ENCODE measurements at regions not wholly inside any gene's neighbourhood (a gene's known extent, or its start where the extent isn't known, plus 50 kb on each side); places are given as distances from the start of the nearest gene placed in this dataset.

- Histone ChIP-seq H3K27me3 (ENCODE audit: insufficient read depth, low read depth, low read length) (no peaks in the 10 kb centered on the region), H3K9me3 (ENCODE audit: low read length) (no peaks in the 10 kb centered on the region), H3K27ac (ENCODE audit: low read length) (no peak overlapping the region), H3K9me2 (ENCODE audit: insufficient read depth, low read length) (no peaks in the 10 kb centered on the region), H3K79me2 (replicated peaks; ENCODE audit: insufficient read depth, low read length) (no peaks in the 10 kb centered on the region), H3F3A (ENCODE audit: insufficient read depth, low read length, poor library complexity, severe bottlenecking) (no peaks in the 10 kb centered on the region), H3K36me3 (ENCODE audit: insufficient read depth, low read length) (no peaks in the 10 kb centered on the region), H3K4me2 (ENCODE audit: low read length) (no peak overlapping the region), H4K20me1 (ENCODE audit: insufficient read depth) (no peaks in the 10 kb centered on the region), H3K9ac (ENCODE audit: low read length) (no peak overlapping the region), H3K4me3 (ENCODE audit: low read length) (no peak overlapping the region), H2AFZ (ENCODE audit: low read depth, low read length) (no peak overlapping the region)
- TF ChIP-seq, protein P1, sequence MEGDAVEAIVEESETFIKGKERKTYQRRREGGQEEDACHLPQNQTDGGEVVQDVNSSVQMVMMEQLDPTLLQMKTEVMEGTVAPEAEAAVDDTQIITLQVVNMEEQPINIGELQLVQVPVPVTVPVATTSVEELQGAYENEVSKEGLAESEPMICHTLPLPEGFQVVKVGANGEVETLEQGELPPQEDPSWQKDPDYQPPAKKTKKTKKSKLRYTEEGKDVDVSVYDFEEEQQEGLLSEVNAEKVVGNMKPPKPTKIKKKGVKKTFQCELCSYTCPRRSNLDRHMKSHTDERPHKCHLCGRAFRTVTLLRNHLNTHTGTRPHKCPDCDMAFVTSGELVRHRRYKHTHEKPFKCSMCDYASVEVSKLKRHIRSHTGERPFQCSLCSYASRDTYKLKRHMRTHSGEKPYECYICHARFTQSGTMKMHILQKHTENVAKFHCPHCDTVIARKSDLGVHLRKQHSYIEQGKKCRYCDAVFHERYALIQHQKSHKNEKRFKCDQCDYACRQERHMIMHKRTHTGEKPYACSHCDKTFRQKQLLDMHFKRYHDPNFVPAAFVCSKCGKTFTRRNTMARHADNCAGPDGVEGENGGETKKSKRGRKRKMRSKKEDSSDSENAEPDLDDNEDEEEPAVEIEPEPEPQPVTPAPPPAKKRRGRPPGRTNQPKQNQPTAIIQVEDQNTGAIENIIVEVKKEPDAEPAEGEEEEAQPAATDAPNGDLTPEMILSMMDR (IDR thresholded peaks at IDR 0.05; ENCODE audit: poor library complexity, severe bottlenecking), result no peak
- TF ChIP-seq TAF1 (IDR thresholded peaks at IDR 0.05; ENCODE audit: low read depth) (no peak), SMC3 (conservative IDR thresholded peaks at IDR 0.05; ENCODE audit: poor library complexity) (no peak), EP300 (conservative IDR thresholded peaks at IDR 0.05; ENCODE audit: poor library complexity, severe bottlenecking) (no peak), MXI1 (conservative IDR thresholded peaks at IDR 0.05; ENCODE audit: poor library complexity, severe bottlenecking) (no peak), POLR2AphosphoS5 (IDR thresholded peaks at IDR 0.05) (no peak), RAD21 (conservative IDR thresholded peaks at IDR 0.05) (no peak), EZH2 (IDR thresholded peaks at IDR 0.05; ENCODE audit: borderline replicate concordance, insufficient read depth, low read length, poor library complexity, severe bottlenecking) (no peak)
- TF ChIP-seq, protein P2, sequence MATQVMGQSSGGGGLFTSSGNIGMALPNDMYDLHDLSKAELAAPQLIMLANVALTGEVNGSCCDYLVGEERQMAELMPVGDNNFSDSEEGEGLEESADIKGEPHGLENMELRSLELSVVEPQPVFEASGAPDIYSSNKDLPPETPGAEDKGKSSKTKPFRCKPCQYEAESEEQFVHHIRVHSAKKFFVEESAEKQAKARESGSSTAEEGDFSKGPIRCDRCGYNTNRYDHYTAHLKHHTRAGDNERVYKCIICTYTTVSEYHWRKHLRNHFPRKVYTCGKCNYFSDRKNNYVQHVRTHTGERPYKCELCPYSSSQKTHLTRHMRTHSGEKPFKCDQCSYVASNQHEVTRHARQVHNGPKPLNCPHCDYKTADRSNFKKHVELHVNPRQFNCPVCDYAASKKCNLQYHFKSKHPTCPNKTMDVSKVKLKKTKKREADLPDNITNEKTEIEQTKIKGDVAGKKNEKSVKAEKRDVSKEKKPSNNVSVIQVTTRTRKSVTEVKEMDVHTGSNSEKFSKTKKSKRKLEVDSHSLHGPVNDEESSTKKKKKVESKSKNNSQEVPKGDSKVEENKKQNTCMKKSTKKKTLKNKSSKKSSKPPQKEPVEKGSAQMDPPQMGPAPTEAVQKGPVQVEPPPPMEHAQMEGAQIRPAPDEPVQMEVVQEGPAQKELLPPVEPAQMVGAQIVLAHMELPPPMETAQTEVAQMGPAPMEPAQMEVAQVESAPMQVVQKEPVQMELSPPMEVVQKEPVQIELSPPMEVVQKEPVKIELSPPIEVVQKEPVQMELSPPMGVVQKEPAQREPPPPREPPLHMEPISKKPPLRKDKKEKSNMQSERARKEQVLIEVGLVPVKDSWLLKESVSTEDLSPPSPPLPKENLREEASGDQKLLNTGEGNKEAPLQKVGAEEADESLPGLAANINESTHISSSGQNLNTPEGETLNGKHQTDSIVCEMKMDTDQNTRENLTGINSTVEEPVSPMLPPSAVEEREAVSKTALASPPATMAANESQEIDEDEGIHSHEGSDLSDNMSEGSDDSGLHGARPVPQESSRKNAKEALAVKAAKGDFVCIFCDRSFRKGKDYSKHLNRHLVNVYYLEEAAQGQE (IDR thresholded peaks at IDR 0.05; ENCODE audit: borderline replicate concordance), result no peak
Measured at GRCh38 chr12:28933864-28934527, 215.1 kb upstream of the FAR2 start.

- Histone ChIP-seq H2AFZ (ENCODE audit: low read depth, low read length) (no peak overlapping the region), H3K4me2 (ENCODE audit: low read length) (no peak overlapping the region), H3K9me3 (ENCODE audit: low read length) (no peaks in the 10 kb centered on the region), H3K9ac (ENCODE audit: low read length) (no peak overlapping the region), H3F3A (ENCODE audit: insufficient read depth, low read length, poor library complexity, severe bottlenecking) (no peaks in the 10 kb centered on the region), H3K27me3 (ENCODE audit: insufficient read depth, low read depth, low read length) (no peaks in the 10 kb centered on the region), H3K79me2 (replicated peaks; ENCODE audit: insufficient read depth, low read length) (no peaks in the 10 kb centered on the region), H3K4me3 (ENCODE audit: low read length) (no peak overlapping the region), H3K27ac (ENCODE audit: low read length) (no peak overlapping the region), H3K36me3 (ENCODE audit: insufficient read depth, low read length) (no peaks in the 10 kb centered on the region), H4K20me1 (ENCODE audit: insufficient read depth) (no peaks in the 10 kb centered on the region), H3K9me2 (ENCODE audit: insufficient read depth, low read length) (no peaks in the 10 kb centered on the region)
- TF ChIP-seq TAF1 (IDR thresholded peaks at IDR 0.05; ENCODE audit: low read depth) (no peak), EP300 (conservative IDR thresholded peaks at IDR 0.05; ENCODE audit: poor library complexity, severe bottlenecking) (no peak), MXI1 (conservative IDR thresholded peaks at IDR 0.05; ENCODE audit: poor library complexity, severe bottlenecking) (no peak), EZH2 (IDR thresholded peaks at IDR 0.05; ENCODE audit: borderline replicate concordance, insufficient read depth, low read length, poor library complexity, severe bottlenecking) (no peak)
- TF ChIP-seq, protein P1 (IDR thresholded peaks at IDR 0.05; ENCODE audit: poor library complexity, severe bottlenecking), result no peak
- TF ChIP-seq, protein P2 (IDR thresholded peaks at IDR 0.05; ENCODE audit: borderline replicate concordance), result no peak
Measured at GRCh38 chr12:28936221-28936620, 212.9 kb upstream of the FAR2 start.
